Iris pigment epithelial cell (primary cell): ENCODE measurements at regions not wholly inside any gene's neighbourhood (a gene's known extent, or its start where the extent isn't known, plus 50 kb on each side); places are given as distances from the start of the nearest gene placed in this dataset.
"Not testable (repeated sequence)": the region's sequence is repeated elsewhere in the genome, so short reads cannot be mapped to it uniquely, and the experiment has no call there.

ENCODE experiments used
- DNase-seq: peaks from one replicate; pipeline ENCODE4 v3.0.0-alpha.2; 2011; ENCODE audit warnings: low read depth

GRCh38 chr2:241958818-241959545, 89.5 kb downstream of the RTP5 start:
- DNase-seq = no peak

GRCh38 chr2:241959751-241960269, 90.3 kb downstream of the RTP5 start:
- DNase-seq = no peak

DNA sequence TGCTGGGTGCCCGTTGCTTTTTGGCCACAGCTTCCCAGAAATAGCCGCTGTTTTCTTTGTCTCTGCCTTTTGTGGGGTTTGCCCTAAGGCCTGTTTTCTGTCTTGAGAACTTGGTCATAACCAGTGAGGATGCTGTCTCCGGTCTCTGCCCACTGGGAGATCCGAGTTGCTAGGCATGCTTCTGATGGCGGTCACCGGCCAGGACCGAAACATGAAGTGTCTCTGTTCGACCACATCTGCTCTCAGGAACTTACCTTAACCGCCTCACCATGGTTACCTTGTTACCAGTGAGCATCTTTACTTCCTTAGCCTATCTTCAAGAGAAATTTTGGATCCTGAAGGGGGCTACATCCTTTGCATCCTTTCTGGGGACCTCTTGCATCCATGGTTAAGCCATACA, 91.9 kb downstream of the RTP5 start:
- DNase-seq = no peak

DNA sequence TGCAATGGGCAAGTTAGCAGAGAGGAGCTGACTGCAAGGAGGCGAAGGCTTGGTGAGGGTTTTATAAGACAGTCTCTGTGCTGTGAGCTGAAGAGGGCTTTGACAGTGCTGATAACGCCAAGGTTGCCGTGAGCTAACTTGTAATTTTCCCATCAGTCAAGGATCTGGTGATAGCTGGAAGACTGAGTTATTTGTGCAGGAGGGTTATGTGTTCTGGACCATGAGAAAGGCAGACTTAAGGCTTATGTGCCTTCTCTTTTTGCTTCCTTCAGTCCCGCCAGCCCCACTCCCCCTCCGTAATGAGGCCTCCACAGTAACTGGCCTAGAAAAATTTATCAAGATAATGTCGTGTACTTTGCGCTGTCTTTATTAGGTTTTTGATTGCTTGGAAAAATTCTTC, 94.6 kb downstream of the RTP5 start:
- DNase-seq = no peak

DNA sequence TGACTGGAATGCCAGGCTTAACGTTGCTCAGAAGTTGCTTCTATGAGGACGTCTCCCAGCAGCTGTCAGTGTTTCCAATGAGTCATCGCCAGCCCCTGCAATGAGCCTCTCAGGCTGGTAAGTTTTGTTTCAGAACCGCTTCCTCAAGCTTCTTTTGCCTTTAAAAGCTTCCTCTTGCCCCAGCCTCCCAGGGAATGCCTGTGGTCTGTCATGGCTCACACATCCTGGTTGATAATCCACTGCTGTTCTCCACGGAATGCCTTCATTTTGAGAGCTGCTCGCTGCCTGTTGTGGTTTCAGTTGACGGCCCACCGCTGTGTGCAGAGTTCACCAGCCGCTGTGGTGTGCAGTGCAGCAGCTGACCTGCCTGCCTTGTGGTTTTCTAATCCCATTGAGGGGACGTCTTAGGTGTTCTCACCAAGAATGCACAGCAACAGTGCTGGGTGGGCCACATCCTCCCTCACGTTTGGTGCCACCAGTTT, 96.4 kb downstream of the RTP5 start:
- DNase-seq = peak; percentile 99

DNA sequence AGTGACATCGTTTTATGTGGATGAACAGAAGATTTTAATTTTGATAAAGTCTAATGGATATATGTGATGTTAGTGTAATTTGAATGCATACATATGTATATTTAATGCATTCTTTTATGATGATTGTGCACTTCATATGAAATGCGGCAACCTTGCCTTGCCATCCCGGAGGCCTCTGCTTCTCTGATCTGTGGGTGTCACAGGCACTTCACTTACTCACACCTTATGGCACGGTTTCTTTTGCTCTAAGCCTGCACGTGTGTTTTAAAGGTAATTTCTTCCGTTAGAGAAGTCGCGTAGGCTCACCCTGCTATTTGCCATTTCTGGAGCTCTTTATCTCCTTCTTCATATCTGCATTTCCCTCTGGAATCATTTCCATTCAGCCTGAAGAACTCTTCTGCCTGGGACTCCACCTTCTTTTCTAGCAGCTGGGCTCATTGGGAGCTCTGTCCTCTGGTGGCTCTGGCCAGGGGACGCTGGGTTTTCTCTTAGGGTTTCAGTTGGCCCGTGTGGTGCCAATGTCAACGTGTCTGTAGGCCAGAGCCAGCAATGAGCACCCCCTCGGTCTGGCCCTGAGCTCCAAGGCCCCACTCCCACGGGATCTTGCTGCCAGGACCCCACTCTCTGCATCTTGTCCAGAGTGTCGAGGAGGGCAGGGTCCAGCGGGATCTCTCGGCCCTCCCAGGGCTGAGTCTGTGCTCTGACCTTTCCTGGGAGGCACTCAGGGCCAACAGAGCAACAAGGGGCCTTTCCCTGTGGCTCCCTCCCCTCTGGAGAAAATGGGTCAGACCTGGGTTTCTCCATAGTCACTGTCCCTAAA, 97.3 kb downstream of the RTP5 start:
- peak; percentile 12 for DNase-seq

DNA sequence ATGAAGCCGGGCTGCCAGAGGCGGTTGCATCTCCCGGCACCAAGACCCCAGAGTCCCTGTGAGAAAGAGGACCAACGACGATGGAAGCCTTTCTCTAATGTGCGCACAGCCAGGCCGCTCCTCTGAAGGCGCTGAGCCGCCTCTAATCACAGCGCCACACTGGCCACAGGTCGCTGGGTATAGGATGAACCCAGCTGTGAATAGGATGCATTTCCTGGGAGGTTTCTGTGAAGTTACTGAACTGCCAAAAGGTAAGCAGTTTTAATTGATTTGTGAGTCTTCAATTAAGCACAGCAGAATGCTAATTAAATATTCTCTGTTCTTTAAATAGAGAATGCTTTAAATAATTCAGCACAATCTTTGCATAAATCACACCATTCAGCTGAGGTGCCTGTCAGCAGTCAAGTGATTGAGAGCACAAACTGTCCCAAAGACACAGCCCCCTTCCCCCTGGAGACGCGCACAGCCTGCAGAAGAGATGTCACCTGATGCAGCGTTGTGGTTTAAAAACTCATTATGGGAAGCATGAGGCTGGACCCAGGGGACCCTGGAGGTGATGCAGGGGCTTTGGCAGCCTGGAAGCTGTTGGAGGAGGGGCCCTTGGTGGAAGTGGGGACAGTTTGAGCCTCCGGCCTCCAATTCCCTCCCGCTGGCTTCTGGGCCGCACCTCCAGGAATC, 98.1 kb downstream of the RTP5 start:
- no peak for DNase-seq

DNA sequence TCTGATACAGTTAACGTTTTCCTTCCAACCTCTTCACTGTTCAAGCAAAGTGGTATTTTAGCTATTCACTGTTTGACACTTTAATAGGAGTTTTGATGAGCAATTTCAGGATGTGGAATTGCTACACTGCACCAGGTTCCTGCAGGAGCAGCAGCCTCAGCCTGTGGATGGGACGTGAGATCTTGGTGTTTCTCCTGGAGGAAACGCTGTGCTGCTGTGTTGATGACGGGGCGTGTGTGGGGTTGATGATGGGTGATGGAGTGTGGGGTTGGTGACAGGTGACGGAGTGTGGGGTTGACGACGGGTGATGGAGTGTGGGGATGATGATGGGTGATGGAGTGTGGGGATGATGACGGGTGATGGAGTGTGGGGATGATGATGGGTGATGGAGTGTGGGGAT, 98.9 kb downstream of the RTP5 start:
- no peak for DNase-seq

GRCh38 chr2:241969182-241969581, 99.7 kb downstream of the RTP5 start:
- not testable (repeated sequence) for DNase-seq

GRCh38 chr2:241970716-241971115, 101.2 kb downstream of the RTP5 start:
- DNase-seq = no peak

DNA sequence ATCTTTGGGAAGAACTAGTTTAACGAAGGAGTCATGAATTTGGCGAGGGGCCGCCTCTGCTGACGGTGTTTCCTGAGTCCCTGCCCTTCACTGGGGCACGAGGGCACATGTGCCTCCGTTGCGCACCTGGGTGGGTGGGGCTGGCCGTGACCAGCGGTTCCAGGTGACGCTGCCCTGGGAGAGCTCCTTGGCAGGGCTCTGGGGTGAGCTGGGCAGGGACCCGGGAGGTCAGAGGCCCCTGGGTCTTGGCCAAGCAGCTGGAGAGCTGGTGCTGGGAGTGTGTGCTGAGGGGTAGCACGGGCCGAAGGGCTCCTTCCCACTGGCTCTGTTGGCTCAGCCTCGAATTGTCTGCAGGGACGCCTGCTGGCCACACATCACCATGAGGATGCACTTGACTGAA, 104.6 kb downstream of the RTP5 start:
- DNase-seq = no peak

DNA sequence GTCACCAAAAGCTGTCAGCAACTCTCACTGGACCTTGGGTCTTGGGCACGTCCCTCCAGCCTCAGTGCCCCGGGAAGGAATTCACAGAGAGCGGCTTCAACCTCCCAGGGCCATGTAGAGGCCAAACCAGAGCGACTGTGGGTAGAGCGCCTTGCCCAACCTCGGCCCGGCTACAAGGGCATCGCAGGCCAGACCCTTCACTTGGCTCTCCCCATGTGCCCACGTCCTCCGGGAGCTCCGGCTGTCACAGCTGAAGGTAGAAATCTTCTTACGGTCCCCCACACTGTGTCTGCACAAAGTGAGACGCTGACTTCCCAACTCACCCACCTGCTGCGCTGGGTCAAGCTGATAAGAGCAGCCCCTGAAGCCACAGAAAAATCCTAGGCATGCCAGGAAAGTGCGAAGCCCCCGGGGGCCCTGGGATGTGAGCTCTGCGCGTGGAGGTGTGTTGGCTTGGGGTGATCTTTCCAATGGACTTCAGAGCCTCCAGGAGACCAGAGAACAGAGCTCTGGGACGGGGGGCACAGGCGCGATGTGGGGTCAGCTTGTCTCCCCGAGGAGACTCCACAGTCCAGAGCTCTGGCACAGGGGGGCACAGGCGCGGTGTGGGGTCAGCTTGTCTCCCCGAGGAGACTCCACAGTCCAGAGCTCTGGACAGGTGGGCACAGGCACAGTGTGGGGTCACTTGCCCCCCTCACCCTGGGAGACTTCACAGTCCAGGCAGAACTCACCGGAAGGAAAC, 105.5 kb downstream of the RTP5 start:
- DNase-seq = no peak

- peak; percentile 13 for DNase-seq
Measured at GRCh38 chr2:241975593-241976284, 106.2 kb downstream of the RTP5 start.

GRCh38 chr2:241976296-241976695, 106.8 kb downstream of the RTP5 start:
- DNase-seq = no peak

DNA sequence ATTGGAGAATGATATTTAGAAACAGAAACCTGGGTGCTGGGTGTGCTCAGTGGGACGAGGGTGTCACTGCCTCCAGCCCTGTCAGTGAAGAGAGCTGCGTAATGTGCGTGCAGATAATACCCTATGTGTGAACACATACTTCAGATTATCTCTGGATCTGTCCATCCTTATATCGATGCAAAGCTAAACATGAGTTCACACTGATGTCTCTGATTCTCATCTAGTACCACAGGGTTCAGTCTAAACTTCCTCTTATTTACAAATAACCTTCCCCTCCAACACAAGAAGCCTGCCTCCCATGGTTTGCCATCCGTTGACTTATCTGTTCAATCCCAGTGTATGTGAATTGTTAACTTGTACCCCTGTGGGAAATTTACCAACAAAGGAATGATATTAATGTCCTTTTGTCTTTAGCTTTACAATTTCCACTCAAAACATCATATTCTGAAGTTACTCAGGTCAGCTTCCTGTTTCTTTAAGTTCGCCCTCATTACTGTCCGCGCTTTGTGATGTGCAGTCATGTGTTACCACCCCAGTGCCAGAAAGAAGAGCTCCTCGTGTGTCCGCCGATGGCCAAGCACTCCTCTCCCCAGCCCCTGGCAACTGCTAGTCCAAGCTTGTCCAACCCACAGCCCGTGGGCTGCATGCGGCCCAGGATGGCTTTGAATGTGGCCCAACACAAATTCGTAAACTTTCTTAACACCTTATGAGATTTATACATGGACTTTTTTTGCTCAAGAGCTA, 108.2 kb downstream of the RTP5 start:
- DNase-seq = no peak

GRCh38 chr2:241978670-241979069, 109.1 kb downstream of the RTP5 start:
- no peak for DNase-seq

DNA sequence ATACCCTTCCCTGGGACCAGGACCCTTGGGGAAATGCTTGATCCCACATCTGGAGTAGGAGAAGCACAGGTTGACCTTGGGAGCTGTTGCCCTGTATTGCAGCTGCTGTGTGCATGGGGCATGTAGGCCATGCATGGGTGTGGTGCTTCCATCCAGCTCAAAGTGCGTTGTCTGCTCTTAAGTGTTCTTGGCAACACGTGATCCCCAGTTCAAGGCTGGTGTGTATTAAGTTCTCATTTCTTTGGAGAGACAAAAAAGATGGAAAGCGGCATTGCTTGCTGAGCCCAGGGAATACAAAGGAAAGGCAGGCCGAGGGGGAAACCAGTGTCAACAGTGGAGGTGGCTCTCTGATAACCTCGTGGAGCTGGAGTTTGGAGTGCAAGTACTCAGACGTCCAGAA, 110.7 kb downstream of the RTP5 start:
- no peak for DNase-seq

GRCh38 chr2:241981076-241981700, 111.7 kb downstream of the RTP5 start:
- DNase-seq = no peak

- DNase-seq = no peak
Measured at GRCh38 chr2:241982706-241983570, 113.4 kb downstream of the RTP5 start.
